ENCODE measurements at regions not wholly inside any gene's neighbourhood (a gene's known extent, or its start where the extent isn't known, plus 50 kb on each side); places are given as distances from the start of the nearest gene placed in this dataset.

- DNase-seq (ENCODE audit: low read depth), result peak; percentile 49
Measured at GRCh38 chr2:192267484-192267883, 72.8 kb upstream of the TMEFF2 start.

DNA sequence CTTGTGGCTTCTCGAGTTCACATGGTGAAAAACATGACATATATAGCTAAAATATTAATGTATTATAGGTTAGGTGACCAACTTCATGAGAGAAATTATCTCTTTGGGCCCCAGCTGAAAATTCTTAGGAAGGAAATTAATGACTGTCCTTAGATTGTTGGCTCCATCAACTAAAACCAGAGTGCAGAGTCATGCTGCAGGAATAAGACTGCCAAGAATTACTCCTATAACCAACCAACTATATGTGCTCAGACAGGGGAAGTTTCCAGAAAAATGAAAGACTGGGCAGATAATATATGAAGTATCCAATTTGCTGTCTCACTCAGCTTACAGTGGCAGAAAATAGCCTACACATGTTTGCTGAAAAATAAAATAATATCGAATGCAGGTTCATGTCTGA, 71.0 kb upstream of the TMEFF2 start:
- no peak for DNase-seq (ENCODE audit: low read depth)

DNA sequence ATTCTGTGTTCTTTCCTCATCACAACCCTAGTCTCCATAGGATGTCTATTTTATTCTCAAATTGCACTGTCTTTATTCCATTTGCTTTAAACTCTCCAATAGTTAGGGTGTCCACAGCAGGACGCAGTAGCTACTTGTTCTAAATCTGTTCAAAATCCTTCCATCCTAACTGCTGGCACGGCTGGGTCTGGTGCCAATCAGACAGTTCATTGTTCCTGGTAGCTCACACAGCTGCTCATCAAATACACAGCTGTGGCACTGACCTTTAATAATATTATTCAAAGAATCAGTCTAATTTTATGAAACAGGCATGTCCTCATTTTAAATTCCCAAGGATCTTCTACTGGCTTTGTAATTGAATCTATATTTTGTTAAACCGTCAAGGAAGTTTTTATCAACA, 59.7 kb upstream of the TMEFF2 start:
- DNase-seq (ENCODE audit: low read depth), result no peak

DNA sequence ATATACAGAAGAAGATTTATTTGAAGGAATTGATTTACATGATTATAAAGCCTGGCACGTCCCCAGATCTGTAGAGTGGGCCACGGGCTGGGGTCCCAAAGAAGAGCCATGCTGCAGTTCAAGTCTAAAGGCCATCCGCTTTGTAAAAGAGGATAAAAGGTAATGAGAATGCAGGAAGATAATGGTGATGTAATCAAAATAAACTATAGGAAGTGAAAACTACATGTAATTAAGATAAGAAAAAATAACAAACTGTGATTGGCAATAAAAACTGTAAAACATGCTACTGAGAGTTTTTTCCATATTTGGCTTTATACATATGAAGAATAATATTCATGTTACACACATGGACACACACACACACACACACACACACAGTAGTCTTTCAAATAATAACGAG, 59.0 kb upstream of the TMEFF2 start:
- DNase-seq (ENCODE audit: low read depth), result no peak

- DNase-seq (ENCODE audit: low read depth), result no peak
Measured at GRCh38 chr2:192250961-192251360, 56.2 kb upstream of the TMEFF2 start.

DNA sequence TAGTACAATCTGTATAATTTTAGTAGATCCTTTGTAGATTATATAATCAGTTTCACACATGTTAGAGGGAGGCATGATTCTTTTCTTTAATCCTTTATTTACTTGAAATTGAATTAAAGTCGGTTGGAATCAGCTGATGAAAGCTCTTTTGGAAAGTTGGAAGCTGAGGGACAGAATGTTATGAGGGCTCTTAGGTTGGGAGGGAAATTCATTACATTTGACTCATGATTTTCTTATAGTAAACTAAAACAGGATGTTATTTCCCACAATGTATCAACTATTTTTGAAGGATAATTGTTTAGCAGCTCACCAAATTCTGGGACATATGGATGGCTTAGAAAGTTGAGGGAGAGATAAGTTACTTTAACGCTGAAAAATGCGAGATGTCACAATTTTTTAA, 52.7 kb upstream of the TMEFF2 start:
- no peak for DNase-seq (ENCODE audit: low read depth)

DNA sequence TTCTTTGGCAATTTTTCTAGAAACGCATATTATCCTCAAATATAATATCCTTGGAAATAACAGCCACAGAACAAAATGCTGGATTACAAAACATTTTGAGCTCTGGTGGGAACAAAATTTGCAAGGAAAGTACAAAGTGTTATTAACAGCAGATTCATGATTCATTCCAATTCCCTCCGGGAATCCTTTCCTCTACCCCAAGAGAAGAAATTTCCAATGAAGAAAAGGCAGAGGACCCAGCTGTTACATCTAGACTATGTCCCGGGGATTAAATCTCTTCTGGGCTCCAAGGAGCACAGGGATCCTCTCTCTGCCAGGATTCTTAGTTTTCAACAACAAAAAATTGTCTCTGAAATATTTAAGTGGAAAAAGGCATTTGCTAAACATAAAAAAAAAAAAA, 51.6 kb upstream of the TMEFF2 start:
- no peak for DNase-seq (ENCODE audit: low read depth)

GRCh38 chr2:192245329-192245728, 50.6 kb upstream of the TMEFF2 start:
- DNase-seq (ENCODE audit: low read depth), result no peak
